ENCODE measurements at regions not wholly inside any gene's neighbourhood (a gene's known extent, or its start where the extent isn't known, plus 50 kb on each side); places are given as distances from the start of the nearest gene placed in this dataset.

GRCh38 chr13:48810013-48810412 is 156.3 kb downstream of the CYSLTR2 start:
- TF ChIP-seq EZH2phosphoT487 (IDR thresholded peaks at IDR 0.05; ENCODE audit: unreplicated experiment) (no peak), CTCF (conservative IDR thresholded peaks at IDR 0.05; ENCODE audit: low read depth in 2 of 2) (no peak), EZH2 (IDR thresholded peaks at IDR 0.05; ENCODE audit: low read depth, unreplicated experiment) (no peak), REST (IDR thresholded peaks at IDR 0.05; ENCODE audit: unreplicated experiment) (no peak), POLR2AphosphoS5 (IDR thresholded peaks at IDR 0.05; ENCODE audit: low read depth) (no peak), CREB1 (CRISPR knock-in tag; IDR thresholded peaks at IDR 0.05; ENCODE audit: low read depth) (no peak), ETS1 (IDR thresholded peaks at IDR 0.05) (no peak), JUNB (IDR thresholded peaks at IDR 0.05; ENCODE audit: unreplicated experiment) (no peak), STAT1 (IDR thresholded peaks at IDR 0.05; ENCODE audit: unreplicated experiment) (no peak), ZNF114 (CRISPR knock-in tag; IDR thresholded peaks at IDR 0.05) (no peak)
